Ishikawa (cell line): ENCODE measurements at regions not wholly inside any gene's neighbourhood (a gene's known extent, or its start where the extent isn't known, plus 50 kb on each side); places are given as distances from the start of the nearest gene placed in this dataset.

Experiments used
- CEBPB ChIP-seq: IDR thresholded peaks from 2 replicates; pipeline ENCODE4 v1.6.1; 2012
- CREB1 ChIP-seq: IDR thresholded peaks from 2 replicates; pipeline ENCODE4 v1.6.1; 2012; ENCODE audit warnings: low read depth
- EGR1 ChIP-seq: IDR thresholded peaks from 2 replicates; pipeline ENCODE4 v1.6.1; 2012
- EP300 ChIP-seq: IDR thresholded peaks from 2 replicates; pipeline ENCODE4 v1.6.1; 2012; ENCODE audit warnings: borderline replicate concordance
- FOXM1 ChIP-seq: IDR thresholded peaks from 2 replicates; pipeline ENCODE4 v1.6.1; 2012; ENCODE audit warnings: low read depth, borderline replicate concordance
- MAX ChIP-seq: IDR thresholded peaks from 2 replicates; pipeline ENCODE4 v1.6.1; 2012
- NFIC ChIP-seq: IDR thresholded peaks from 2 replicates; pipeline ENCODE4 v1.6.1; 2012
- RAD21 ChIP-seq: IDR thresholded peaks from 2 replicates; pipeline ENCODE4 v1.6.1; 2012; ENCODE audit warnings: low read depth
- REST ChIP-seq: IDR thresholded peaks from 2 replicates; pipeline ENCODE4 v1.6.1; 2012; ENCODE audit warnings: low read depth, mild to moderate bottlenecking
- TAF1 ChIP-seq: IDR thresholded peaks from 2 replicates; pipeline ENCODE4 v1.6.1; 2012; ENCODE audit warnings: low read depth, mild to moderate bottlenecking
- TCF12 ChIP-seq: IDR thresholded peaks from 2 replicates; pipeline ENCODE4 v1.6.1; 2012; ENCODE audit warnings: low read depth
- TEAD4 ChIP-seq: IDR thresholded peaks from 2 replicates; pipeline ENCODE4 v1.6.1; 2012
- USF1 ChIP-seq: IDR thresholded peaks from 2 replicates; pipeline ENCODE4 v1.6.1; 2012
- YY1 ChIP-seq: IDR thresholded peaks from 2 replicates; pipeline ENCODE4 v1.6.1; 2012; ENCODE audit warnings: low read depth
- ZBTB7A ChIP-seq: IDR thresholded peaks from 2 replicates; pipeline ENCODE4 v1.6.1; 2012; ENCODE audit warnings: low read depth

- TF ChIP-seq REST (no peak), RAD21 (no peak), CREB1 (no peak), TAF1 (no peak), ZBTB7A (no peak), NFIC (no peak), TCF12 (no peak), CEBPB (no peak), MAX (no peak), USF1 (no peak), EP300 (no peak), YY1 (no peak), TEAD4 (no peak), EGR1 (no peak), FOXM1 (no peak)
Observed at GRCh38 chr4:175954685-175955084, 111.0 kb upstream of the WDR17 start.

- no peak for TF ChIP-seq CREB1
Observed at GRCh38 chr4:175961604-175962003, 104.0 kb upstream of the WDR17 start.

- TF ChIP-seq MAX (no peak), FOXM1 (no peak), REST (no peak), TEAD4 (no peak), CEBPB (no peak), CREB1 (no peak), TCF12 (no peak), USF1 (no peak), NFIC (no peak), YY1 (no peak), EP300 (no peak), EGR1 (no peak), TAF1 (no peak), RAD21 (no peak), ZBTB7A (no peak)
Observed at GRCh38 chr4:175970072-175970471, 95.6 kb upstream of the WDR17 start.

- no peak for TF ChIP-seq MAX
- no peak for TF ChIP-seq TEAD4
- TF ChIP-seq RAD21: no peak
- no peak for TF ChIP-seq ZBTB7A
- no peak for TF ChIP-seq USF1
- TF ChIP-seq YY1: no peak
- no peak for TF ChIP-seq TCF12
- no peak for TF ChIP-seq FOXM1
- no peak for TF ChIP-seq TAF1
- TF ChIP-seq CEBPB: no peak
Observed at GRCh38 chr4:175970724-175971123, 94.9 kb upstream of the WDR17 start.

- TF ChIP-seq USF1 (no peak), TEAD4 (no peak), TAF1 (no peak), CEBPB (no peak), TCF12 (no peak)
Observed at GRCh38 chr4:175971388-175972179, 94.1 kb upstream of the WDR17 start.
